ENCODE measurements at regions not wholly inside any gene's neighbourhood (a gene's known extent, or its start where the extent isn't known, plus 50 kb on each side); places are given as distances from the start of the nearest gene placed in this dataset.

GRCh38 chr4:30943356-30943755 lies 223.2 kb downstream of the PCDH7 start:
- no peak for DNase-seq

GRCh38 chr4:30945586-30945985 lies 225.4 kb downstream of the PCDH7 start:
- no peak for DNase-seq

GRCh38 chr4:30946288-30946687 lies 226.1 kb downstream of the PCDH7 start:
- no peak for DNase-seq

- DNase-seq: no peak
Observed at GRCh38 chr4:30948653-30949052, 228.5 kb downstream of the PCDH7 start.

- DNase-seq: no peak
Observed at GRCh38 chr4:30950737-30951136, 230.6 kb downstream of the PCDH7 start.

- no peak for DNase-seq
Observed at GRCh38 chr4:30952526-30953219, 232.5 kb downstream of the PCDH7 start.

- DNase-seq: no peak
Observed at GRCh38 chr4:30953799-30954198, 233.6 kb downstream of the PCDH7 start.

GRCh38 chr4:30956916-30957315 lies 236.7 kb downstream of the PCDH7 start:
- no peak for DNase-seq

GRCh38 chr4:30957706-30958105 lies 237.5 kb downstream of the PCDH7 start:
- DNase-seq: no peak

- no peak for DNase-seq
Observed at GRCh38 chr4:30959781-30960485, 239.8 kb downstream of the PCDH7 start.

- no peak for DNase-seq
Observed at GRCh38 chr4:30962939-30963338, 242.8 kb downstream of the PCDH7 start.

- DNase-seq: no peak
Observed at GRCh38 chr4:30968926-30969325, 248.8 kb downstream of the PCDH7 start.

GRCh38 chr4:30972542-30972941 lies 252.4 kb downstream of the PCDH7 start:
- no peak for DNase-seq

- DNase-seq: no peak
Observed at GRCh38 chr4:30973993-30974392, 253.8 kb downstream of the PCDH7 start.

- DNase-seq: no peak
Observed at GRCh38 chr4:30979402-30979801, 259.2 kb downstream of the PCDH7 start.

- DNase-seq: no peak
Observed at GRCh38 chr4:30989508-30989907, 269.3 kb downstream of the PCDH7 start.

GRCh38 chr4:30996841-30997240 lies 276.7 kb downstream of the PCDH7 start:
- DNase-seq: no peak

GRCh38 chr4:31005037-31005436 lies 284.9 kb downstream of the PCDH7 start:
- DNase-seq: no peak

GRCh38 chr4:31007858-31008257 lies 287.7 kb downstream of the PCDH7 start:
- DNase-seq: no peak

GRCh38 chr4:31009926-31010325 lies 289.8 kb downstream of the PCDH7 start:
- no peak for DNase-seq

GRCh38 chr4:31015123-31015522 lies 295.0 kb downstream of the PCDH7 start:
- no peak for DNase-seq

- no peak for DNase-seq
Observed at GRCh38 chr4:31016322-31017061, 296.3 kb downstream of the PCDH7 start.

- DNase-seq: no peak
Observed at GRCh38 chr4:31020363-31020762, 300.2 kb downstream of the PCDH7 start.

GRCh38 chr4:31021008-31021407 lies 300.8 kb downstream of the PCDH7 start:
- no peak for DNase-seq

Data from NCI-H774 (cell line).